H9 (cell line): ENCODE measurements at regions not wholly inside any gene's neighbourhood (a gene's known extent, or its start where the extent isn't known, plus 50 kb on each side); places are given as distances from the start of the nearest gene placed in this dataset.

ENCODE experiments used
- DNase-seq: peaks from one replicate; pipeline ENCODE4 v3.0.0-alpha.2; 2017
- H2AFZ ChIP-seq: one replicate; pipeline ENCODE4 v1.6.1; 2013; ENCODE audit warnings: mild to moderate bottlenecking, low read length, control low read depth, moderate library complexity
- H2AK5ac ChIP-seq: 2 replicates; pipeline ENCODE4 v1.6.1; 2013; ENCODE audit warnings: low read length, control low read depth, mixed read lengths; ENCODE audit not compliant: insufficient read length
- H2BK120ac ChIP-seq: one replicate; pipeline ENCODE4 v1.6.1; 2013; ENCODE audit warnings: low read depth, mild to moderate bottlenecking, low read length, control low read depth, inconsistent platforms; ENCODE audit not compliant: poor library complexity, severe bottlenecking
- H2BK12ac ChIP-seq: 2 replicates; pipeline ENCODE4 v1.6.1; 2013; ENCODE audit warnings: low read length, control low read depth, mixed read lengths, low read depth; ENCODE audit not compliant: insufficient read length
- H2BK15ac ChIP-seq: 2 replicates; pipeline ENCODE4 v1.6.1; 2013; ENCODE audit warnings: low read depth, low read length, control low read depth
- H2BK20ac ChIP-seq: one replicate; pipeline ENCODE4 v1.6.1; 2013; ENCODE audit warnings: low read depth, mild to moderate bottlenecking, low read length, control low read depth, inconsistent platforms; ENCODE audit not compliant: poor library complexity, severe bottlenecking
- H2BK5ac ChIP-seq: 2 replicates; pipeline ENCODE4 v1.6.1; 2013; ENCODE audit warnings: low read length, control low read depth, mixed read lengths; ENCODE audit not compliant: insufficient read length
- H3K14ac ChIP-seq: 2 replicates; pipeline ENCODE4 v1.6.1; 2013; ENCODE audit warnings: low read length, control low read depth; ENCODE audit not compliant: insufficient read depth
- H3K18ac ChIP-seq: 2 replicates; pipeline ENCODE4 v1.6.1; 2013; ENCODE audit warnings: low read depth, mild to moderate bottlenecking, mixed read lengths, low read length, control low read depth; ENCODE audit not compliant: insufficient read length
- H3K23ac ChIP-seq: 2 replicates; pipeline ENCODE4 v1.6.1; 2013; ENCODE audit warnings: low read length, control low read depth, mixed read lengths, low read depth; ENCODE audit not compliant: insufficient read length
- H3K23me2 ChIP-seq: 2 replicates; pipeline ENCODE4 v1.6.1; 2013; ENCODE audit warnings: low read depth, mild to moderate bottlenecking, mixed read lengths, low read length, control low read depth; ENCODE audit not compliant: insufficient read length, poor library complexity, severe bottlenecking
- H3K27ac ChIP-seq: 2 replicates; pipeline ENCODE4 v1.5.1; 2013; ENCODE audit warnings: low read length, control low read depth, mixed read lengths, low read depth; ENCODE audit not compliant: insufficient read length
- H3K27me3 ChIP-seq: 2 replicates; pipeline ENCODE4 v1.6.1; 2013; ENCODE audit warnings: low read length, control low read depth, inconsistent platforms; ENCODE audit not compliant: insufficient read depth
- H3K4ac ChIP-seq: 2 replicates; pipeline ENCODE4 v1.6.1; 2013; ENCODE audit warnings: low read depth, mild to moderate bottlenecking, control low read depth, inconsistent platforms, low read length, moderate library complexity
- H3K4me1 ChIP-seq: 2 replicates; pipeline ENCODE4 v1.6.1; 2013; ENCODE audit warnings: low read length, control low read depth, inconsistent platforms; ENCODE audit not compliant: insufficient read depth
- H3K4me2 ChIP-seq: 2 replicates; pipeline ENCODE4 v1.6.1; 2013; ENCODE audit warnings: low read length, control low read depth, mixed read lengths; ENCODE audit not compliant: insufficient read length, insufficient read depth
- H3K56ac ChIP-seq: 2 replicates; pipeline ENCODE4 v1.6.1; 2013; ENCODE audit warnings: low read depth, mild to moderate bottlenecking, mixed read lengths, low read length, control low read depth; ENCODE audit not compliant: insufficient read length
- H3K79me1 ChIP-seq: 2 replicates; pipeline ENCODE4 v1.6.1; 2013; ENCODE audit warnings: low read depth, mild to moderate bottlenecking, moderate library complexity, low read length, control low read depth, inconsistent platforms; ENCODE audit not compliant: insufficient read depth, poor library complexity, severe bottlenecking
- H3K79me2 ChIP-seq: 2 replicates; pipeline ENCODE4 v1.6.1; 2013; ENCODE audit warnings: low read length, control low read depth, inconsistent platforms; ENCODE audit not compliant: insufficient read depth
- H3K9ac ChIP-seq: 2 replicates; pipeline ENCODE4 v1.6.1; 2013; ENCODE audit warnings: low read length, control low read depth, mixed read lengths; ENCODE audit not compliant: insufficient read length; ENCODE audit errors: extremely low read depth
- H3K9me3 ChIP-seq: one replicate; pipeline ENCODE4 v1.6.1; 2013; ENCODE audit warnings: low read depth, low read length, inconsistent platforms; ENCODE audit not compliant: control insufficient read depth
- H3T11ph ChIP-seq: one replicate; pipeline ENCODE4 v1.6.1; 2013; ENCODE audit warnings: mild to moderate bottlenecking, low read length, control low read depth, inconsistent platforms
- H4K20me1 ChIP-seq: one replicate; pipeline ENCODE4 v1.6.1; 2013; ENCODE audit not compliant: control insufficient read depth, insufficient read length, insufficient read depth
- H4K5ac ChIP-seq: 2 replicates; pipeline ENCODE4 v1.6.1; 2013; ENCODE audit warnings: low read depth, mild to moderate bottlenecking, mixed read lengths, low read length, control low read depth; ENCODE audit not compliant: insufficient read length
- H4K8ac ChIP-seq: replicated peaks from 2 replicates; pipeline ENCODE4 v1.6.1; 2013; ENCODE audit warnings: low read length, control low read depth, mixed read lengths, low read depth; ENCODE audit not compliant: insufficient read length
- H4K91ac ChIP-seq: 2 replicates; pipeline ENCODE4 v1.6.1; 2013; ENCODE audit warnings: low read depth, mild to moderate bottlenecking, moderate library complexity, mixed read lengths, low read length, control low read depth; ENCODE audit not compliant: insufficient read length
- H3K27ac Mint-ChIP-seq, 3 experiments: 2 replicates in 2 of 3; 3 replicates in 1 of 3; pipeline ENCODE4 v1.8.0; 2020 to 2021; ENCODE audit warnings: mixed read lengths in 3 of 3, mild to moderate bottlenecking in 1 of 3, moderate library complexity in 1 of 3
- H3K27me3 Mint-ChIP-seq: 2 replicates; pipeline ENCODE4 v1.8.0; 2021; ENCODE audit warnings: low read depth, mild to moderate bottlenecking, moderate library complexity, mixed read lengths
- H3K36me3 Mint-ChIP-seq, 3 experiments: 2 replicates in 2 of 3; 3 replicates in 1 of 3; pipeline ENCODE4 v1.8.0; 2020 to 2021; ENCODE audit warnings: low read depth in 3 of 3, mixed read lengths in 3 of 3; ENCODE audit not compliant: insufficient read depth in 1 of 3
- H3K4me1 Mint-ChIP-seq, 2 experiments: 2 replicates each; pipeline ENCODE4 v1.8.0; 2020; ENCODE audit warnings: mixed read lengths in 2 of 2
- H3K4me3 Mint-ChIP-seq, 2 experiments: 2 replicates in 1 of 2; 3 replicates in 1 of 2; pipeline ENCODE4 v1.8.0; 2020 to 2021; ENCODE audit warnings: mild to moderate bottlenecking in 2 of 2, mixed read lengths in 2 of 2, moderate library complexity in 1 of 2
- H3K9me3 Mint-ChIP-seq, 2 experiments: 2 replicates in 1 of 2; 3 replicates in 1 of 2; pipeline ENCODE4 v1.8.0; 2020; ENCODE audit warnings: mild to moderate bottlenecking in 2 of 2, mixed read lengths in 2 of 2, moderate library complexity in 1 of 2
- WGBS: extraction: QIAGEN DNeasy Blood & Tissue Kit; methylation state at CpG from one replicate; pipeline ENCODE4 v1.1.7; 2013; ENCODE audit warnings: missing lambda C conversion rate, low lambda C conversion rate, mixed read lengths; ENCODE audit not compliant: insufficient read length; ENCODE audit errors: extremely low coverage; 5-methylcytosine and 5-hydroxymethylcytosine counted together
- TF ChIP-seq, protein P1 (sequence below): fragments of 200-600 bp; sonication (generic); conservative IDR thresholded peaks from 3 replicates; pipeline ENCODE4 v1.8.0; 2021; ENCODE audit warnings: antibody characterized with exemption, mild to moderate bottlenecking

DNA sequence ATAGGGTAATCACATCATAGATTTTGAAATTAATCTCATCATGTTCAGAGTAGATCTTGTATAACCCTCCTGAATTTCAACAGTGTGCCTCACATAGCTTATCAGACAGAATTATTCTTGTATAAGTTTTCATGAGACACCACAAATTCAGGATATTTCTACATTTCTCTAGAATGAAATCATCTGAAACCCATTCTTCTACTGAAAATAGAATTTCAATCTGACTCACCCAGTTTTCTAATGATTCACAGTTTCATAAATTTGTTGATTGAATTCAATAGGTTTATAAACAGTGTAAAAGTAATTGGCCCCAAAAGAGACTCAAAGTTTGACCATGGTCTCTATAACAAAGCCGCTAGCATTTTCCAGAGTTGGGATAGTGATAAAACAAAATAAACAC lies 1082.6 kb upstream of the EPHA6 start:
- no peak overlapping the region for H3K4me2 ChIP-seq
- H3K18ac ChIP-seq = no peak overlapping the region
- no peaks in the 10 kb centered on the region for H3K27me3 ChIP-seq
- Mint-ChIP-seq H3K36me3 (no peaks in the 10 kb centered on the region), H3K27me3 (no peaks in the 10 kb centered on the region), H3K4me1 (no peaks in the 10 kb centered on the region), H3K9me3 (peaks cover 0 to 2% of the 10 kb centered on the region in 2 experiments; a peak in 1 of 5 replicates), H3K4me3 (no peak overlapping the region), H3K27ac (no peak overlapping the region)
- H2BK15ac ChIP-seq = no peak overlapping the region
- no peaks in the 10 kb centered on the region for H3K4me1 ChIP-seq
- no peak overlapping the region for H2BK5ac ChIP-seq
- no peak overlapping the region for H3K27ac ChIP-seq
- no peak for DNase-seq
- no peak overlapping the region for H2BK12ac ChIP-seq
- H3K9me3 ChIP-seq = no peaks in the 10 kb centered on the region
- no peak overlapping the region for H2BK20ac ChIP-seq
- no peaks in the 10 kb centered on the region for H3K79me2 ChIP-seq
- H3K23me2 ChIP-seq = no peaks in the 10 kb centered on the region
- H2AK5ac ChIP-seq = no peak overlapping the region
- H4K20me1 ChIP-seq = no peaks in the 10 kb centered on the region
- H4K5ac ChIP-seq = no peak overlapping the region
- TF ChIP-seq, protein P1, sequence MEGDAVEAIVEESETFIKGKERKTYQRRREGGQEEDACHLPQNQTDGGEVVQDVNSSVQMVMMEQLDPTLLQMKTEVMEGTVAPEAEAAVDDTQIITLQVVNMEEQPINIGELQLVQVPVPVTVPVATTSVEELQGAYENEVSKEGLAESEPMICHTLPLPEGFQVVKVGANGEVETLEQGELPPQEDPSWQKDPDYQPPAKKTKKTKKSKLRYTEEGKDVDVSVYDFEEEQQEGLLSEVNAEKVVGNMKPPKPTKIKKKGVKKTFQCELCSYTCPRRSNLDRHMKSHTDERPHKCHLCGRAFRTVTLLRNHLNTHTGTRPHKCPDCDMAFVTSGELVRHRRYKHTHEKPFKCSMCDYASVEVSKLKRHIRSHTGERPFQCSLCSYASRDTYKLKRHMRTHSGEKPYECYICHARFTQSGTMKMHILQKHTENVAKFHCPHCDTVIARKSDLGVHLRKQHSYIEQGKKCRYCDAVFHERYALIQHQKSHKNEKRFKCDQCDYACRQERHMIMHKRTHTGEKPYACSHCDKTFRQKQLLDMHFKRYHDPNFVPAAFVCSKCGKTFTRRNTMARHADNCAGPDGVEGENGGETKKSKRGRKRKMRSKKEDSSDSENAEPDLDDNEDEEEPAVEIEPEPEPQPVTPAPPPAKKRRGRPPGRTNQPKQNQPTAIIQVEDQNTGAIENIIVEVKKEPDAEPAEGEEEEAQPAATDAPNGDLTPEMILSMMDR = no peak
- no peaks in the 10 kb centered on the region for H3K79me1 ChIP-seq
- H3K14ac ChIP-seq = no peak overlapping the region
- no peak overlapping the region for H4K91ac ChIP-seq
- no peak overlapping the region for H2AFZ ChIP-seq
- H2BK120ac ChIP-seq = no peak overlapping the region
- H3T11ph ChIP-seq = no peak overlapping the region
- WGBS = no CpG with 5 or more reads among the region's 1 CpG
- no peak overlapping the region for H3K56ac ChIP-seq
- no peak overlapping the region for H3K4ac ChIP-seq
- H4K8ac ChIP-seq = no peak overlapping the region
- no peak overlapping the region for H3K9ac ChIP-seq
- H3K23ac ChIP-seq = no peak overlapping the region
